RPMI8226 (cell line): ENCODE measurements at regions not wholly inside any gene's neighbourhood (a gene's known extent, or its start where the extent isn't known, plus 50 kb on each side); places are given as distances from the start of the nearest gene placed in this dataset.
"Not testable (repeated sequence)": the region's sequence is repeated elsewhere in the genome, so short reads cannot be mapped to it uniquely, and the experiment has no call there.

Experiments
- DNase-seq: peaks from one replicate; pipeline ENCODE4 v3.0.0-alpha.2; 2015

DNA sequence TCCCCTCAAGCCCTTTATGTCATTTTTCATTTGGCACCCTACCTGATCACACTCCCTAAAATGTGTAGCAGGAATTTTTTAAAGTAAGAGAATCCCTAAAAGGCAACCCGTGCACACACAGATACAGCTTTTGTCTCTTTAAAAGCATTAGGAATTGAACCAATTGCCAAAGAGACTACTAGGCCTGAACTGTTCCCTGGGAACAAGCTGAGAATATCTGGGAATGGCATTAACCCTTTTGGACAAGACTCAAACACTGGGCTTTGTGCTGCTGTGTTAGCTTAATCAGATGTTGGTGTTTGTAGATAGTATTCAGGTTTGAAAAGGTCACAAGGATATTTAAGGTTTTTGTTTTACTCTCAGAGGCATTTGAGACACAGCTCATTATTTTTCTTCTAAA lies 414.4 kb upstream of the PDZRN3 start:
- no peak for DNase-seq

DNA sequence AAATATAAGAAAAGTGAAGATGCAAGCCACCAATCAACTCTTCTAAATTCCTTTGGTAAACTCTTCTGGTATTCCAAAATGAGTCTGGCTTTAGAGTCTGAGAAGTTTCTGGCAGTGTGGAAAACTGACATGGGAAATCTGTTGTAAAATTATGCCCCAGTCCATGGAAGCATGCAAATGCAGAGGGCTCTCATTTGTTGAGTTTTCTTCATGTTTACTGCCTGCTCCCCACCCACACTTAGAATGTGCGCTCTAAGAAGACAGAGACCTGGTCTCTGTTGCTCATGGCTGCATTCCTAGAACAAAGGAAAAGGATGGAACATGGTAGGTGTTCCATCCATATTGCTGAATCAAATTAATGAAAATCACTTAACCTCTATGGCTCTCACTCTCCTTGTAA lies 411.8 kb upstream of the PDZRN3 start:
- DNase-seq = no peak

DNA sequence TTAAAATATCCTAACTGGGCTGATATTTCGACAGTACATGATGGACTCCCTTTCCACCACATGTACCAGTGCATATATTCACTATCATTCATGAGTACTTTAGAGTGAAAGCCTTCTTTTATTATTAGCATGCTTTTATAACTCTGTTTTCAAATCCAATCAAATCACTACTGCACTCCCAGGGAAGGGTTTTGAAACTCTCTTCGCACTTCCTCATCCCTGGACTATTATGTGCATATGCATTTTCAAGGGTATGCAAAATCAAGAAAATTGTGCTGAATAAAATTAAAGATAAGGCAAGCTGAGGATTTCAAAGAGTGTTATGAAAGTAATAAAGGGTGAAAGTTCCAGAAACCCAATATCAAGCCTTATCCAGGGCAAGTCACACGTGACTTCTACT lies 411.4 kb upstream of the PDZRN3 start:
- DNase-seq = no peak

DNA sequence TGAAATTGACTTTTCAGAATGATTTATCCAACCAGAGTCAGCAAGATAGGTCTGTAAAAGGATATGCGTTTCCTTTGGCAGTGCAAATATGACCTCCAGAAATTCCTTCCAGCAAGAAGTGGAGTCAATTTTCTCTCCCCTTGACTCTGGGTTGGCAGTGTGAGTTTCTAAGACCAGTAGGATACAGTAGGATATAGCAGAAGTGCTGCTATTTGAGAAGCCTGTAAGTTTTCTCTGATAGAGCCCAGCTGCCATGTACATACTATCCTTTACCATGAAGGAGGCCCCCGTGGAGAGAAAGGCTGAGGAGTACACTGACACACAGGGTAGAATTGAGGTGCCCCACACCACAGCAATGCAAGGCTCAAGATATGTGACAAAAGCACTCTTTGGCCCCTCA lies 409.1 kb upstream of the PDZRN3 start:
- DNase-seq = no peak

DNA sequence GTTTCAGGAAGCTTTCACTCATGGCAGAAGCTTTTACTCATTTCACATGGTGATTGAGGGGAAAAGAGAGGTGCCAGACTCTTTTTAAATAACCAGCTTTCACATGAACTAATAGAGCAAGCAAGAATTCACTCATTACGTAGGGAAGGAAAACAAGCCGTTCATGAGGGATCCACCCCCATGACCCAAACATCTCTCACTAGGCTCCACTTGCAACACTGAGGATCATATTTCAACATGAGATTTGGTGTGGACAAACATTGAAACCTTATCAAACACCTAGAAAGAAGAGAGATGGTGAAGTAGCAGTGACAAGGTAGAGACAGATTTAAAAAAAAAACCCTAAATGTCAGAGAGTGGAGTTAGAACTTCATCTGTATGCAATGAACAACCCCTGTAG lies 408.6 kb upstream of the PDZRN3 start:
- DNase-seq = no peak

DNA sequence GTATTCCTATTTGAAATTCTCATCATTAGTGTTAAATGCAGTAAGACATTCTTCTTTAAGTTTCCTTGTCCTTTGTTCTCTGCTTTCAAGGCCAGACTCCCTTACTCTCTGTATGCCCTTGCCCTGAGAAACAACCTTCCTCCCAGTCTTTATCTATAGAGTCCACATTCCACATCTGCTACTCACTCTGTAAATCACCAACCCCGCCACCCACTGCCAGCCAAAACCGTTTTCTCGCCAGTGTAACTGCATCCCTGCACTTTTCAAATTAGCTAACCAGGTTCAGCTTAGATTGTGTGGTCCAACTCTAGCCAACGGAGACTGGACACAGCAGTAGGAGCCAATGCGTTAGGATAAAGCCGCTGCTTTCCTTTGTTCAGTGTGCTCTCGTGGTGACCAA lies 402.4 kb upstream of the PDZRN3 start:
- no peak for DNase-seq

DNA sequence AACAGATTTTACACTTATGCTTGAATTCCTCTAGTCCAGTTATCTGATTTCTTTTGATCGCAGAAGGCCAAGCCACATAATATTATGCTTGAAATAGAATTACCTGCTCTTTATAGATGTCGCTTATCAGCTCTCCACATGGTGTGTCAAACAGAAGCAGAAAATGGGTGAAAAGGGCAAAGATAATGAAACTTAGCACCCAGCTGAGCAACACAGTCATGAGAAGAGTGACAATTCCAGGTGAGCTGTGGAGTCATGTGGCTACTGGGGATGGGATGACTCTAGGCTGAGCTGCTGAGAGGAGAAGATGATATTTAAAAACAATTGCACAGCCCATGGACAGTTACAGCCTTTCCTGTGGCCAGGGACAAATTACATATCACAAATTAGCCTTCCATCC lies 398.7 kb upstream of the PDZRN3 start:
- DNase-seq = no peak

DNA sequence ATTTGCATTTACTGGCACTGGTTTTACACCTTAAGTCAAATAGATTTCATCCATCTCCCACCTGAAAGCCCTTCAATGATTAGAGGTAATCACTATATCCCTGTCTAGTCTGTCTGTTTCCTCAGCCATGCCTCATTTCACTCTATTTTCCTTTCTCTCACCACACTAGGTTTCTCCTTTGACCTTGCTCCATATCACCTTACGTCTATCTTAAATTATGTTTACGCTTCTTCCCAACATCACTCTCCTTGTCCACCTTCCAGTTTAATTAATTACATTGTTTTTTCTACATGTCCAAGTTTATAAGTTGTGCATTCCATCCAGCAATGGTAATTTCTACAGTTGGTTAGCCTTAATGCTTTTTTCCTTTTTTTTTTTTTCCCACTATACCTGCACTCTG lies 396.7 kb upstream of the PDZRN3 start:
- DNase-seq = no peak

DNA sequence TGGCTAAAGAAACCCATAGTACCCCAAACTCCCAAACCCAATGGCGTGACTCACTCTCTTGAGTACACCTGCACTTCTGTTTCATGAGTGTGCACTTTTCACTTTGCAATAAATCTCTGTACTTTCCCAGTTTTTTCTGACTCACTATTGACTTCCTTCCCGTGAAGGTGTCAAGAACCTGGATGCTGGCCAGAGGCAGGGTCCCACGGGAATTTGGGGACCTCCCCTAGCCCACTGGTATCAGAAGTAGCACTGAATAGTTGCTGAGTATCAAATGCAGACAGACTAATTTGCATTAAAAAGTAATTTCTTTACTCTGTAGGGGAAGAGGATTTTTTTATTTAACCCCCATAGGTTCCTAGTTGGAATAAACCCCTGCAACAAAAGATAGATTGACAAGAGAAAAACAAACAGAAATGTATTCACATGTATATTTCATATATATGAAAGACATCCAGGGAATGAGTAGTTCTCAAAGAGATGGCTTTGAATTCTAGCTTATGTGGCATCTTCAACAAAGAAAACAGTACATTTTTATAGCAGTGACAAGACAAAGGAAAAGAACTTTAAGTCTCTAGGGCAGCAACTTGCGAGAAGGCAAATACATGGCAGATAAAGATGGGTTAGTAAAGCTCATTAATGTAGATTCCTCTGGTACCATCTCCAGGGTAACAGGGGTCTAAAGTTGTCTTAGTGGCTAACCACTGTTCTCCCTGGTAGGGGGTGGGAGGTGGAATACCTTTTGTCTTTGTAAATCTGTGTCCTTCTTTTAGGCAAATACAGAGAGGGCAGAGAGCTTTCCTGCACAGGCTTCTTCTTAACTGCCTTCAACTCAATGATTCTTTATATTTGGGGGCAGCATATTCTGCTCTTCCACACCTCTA lies 385.5 kb upstream of the PDZRN3 start:
- no peak for DNase-seq

DNA sequence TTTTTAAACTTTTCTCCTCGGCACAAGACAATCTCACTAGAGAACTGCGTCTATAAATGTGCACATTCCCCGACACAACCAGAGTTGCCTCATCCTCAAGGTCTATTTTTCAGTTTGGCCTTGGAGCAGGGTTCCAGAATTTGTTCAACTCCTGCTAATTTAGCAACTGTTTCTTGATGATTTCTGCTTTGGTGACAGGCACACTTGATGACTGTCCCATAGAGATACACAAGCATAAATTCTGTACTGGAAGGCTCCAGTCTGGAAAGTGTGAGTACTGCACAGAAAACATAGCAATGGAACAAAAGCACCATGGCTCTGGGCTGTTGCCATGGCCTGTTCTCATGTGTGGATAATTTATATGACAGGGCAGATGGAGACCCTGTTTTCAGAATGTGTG lies 379.6 kb upstream of the PDZRN3 start:
- DNase-seq = no peak

DNA sequence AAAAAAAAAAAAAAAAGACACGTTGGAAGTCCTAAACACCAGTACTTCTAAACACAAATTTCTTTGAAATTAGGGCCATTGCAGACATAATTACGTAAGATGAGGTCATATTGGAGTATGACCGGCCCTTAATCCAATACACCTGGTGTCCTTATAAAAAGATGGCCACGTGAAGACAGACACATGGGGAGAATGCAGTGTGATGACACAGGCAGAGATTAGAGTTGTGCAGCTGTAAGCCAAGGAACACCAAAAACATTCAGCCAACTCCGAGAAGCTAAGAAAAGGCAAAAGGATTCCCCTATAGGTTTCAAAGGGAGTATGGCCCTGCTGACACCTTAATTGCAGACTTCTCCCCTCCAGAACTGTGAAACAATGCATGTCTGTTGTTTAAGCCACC lies 379.0 kb upstream of the PDZRN3 start:
- DNase-seq = no peak

DNA sequence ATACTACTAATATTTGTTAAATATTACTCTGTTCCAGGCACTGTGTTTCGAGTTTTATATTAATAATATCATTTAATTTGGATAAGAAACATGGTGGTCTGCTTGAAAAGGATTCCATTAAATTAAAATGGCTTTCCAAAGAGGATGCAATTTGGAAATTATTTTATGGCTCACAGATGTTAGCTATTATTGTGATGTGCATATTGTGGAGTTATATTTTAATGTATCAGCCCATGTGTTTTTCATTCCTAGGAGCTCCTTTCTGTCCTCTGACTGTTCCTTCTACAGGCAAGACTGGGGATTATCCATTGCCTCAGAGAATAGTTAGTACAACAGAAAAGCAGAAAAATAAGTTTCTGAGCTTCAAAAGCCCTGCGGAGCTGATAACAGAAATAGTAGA lies 376.7 kb upstream of the PDZRN3 start:
- DNase-seq = no peak

DNA sequence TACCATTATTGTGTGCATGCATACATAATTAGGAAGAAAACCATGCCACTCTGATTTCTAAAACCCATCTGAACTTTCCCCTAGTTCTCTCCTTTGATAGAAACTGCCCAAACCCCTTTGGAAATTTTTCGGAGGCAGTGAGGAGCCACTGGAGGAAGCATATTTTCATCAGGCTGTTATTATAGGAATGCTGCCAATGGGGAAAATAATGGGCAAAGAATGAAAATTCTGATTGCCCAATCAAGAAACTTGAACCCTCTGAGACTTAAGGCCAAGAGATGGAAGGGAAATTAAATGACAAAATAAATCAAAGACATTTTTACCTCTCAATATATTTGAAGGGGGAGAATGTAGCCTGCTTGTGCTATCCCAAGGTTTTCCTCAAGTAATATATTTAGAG lies 376.0 kb upstream of the PDZRN3 start:
- DNase-seq = no peak

DNA sequence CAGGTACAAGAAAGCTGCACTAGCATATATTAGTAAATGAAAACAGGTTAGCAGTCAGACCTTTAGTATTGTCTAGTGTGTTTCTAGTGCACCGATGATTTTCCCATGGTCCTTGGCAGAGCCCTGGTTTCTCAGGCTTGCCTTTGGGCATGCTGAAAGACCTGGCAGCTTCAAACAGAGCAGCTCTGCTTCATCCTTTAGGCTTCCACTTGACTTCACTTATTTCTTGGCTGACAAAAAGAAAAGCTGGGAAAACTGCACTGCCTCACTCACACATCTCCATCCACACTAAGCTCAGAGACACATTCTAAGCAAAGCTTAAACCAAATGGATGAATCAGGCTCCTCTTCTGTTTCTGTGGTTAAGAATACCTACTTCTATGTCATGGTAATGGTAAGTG lies 374.8 kb upstream of the PDZRN3 start:
- no peak for DNase-seq

DNA sequence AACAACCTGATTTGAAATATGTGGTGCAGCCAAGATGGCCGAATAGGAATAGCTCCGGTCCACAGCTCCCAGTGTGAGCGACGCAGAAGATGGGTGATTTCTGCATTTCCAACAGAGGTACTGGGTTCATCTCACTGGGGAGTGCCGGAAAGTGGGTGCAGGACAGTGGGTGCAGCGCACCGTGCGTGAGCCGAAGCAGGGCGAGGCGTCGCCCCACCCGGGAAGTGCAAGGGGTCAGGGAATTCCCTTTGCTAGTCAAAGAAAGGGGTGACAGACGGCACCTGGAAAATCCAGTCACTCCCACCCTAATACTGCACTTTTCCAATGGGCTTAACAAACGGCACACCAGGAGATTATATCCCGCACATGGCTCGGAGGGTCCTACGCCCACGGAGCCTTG lies 365.9 kb upstream of the PDZRN3 start:
- not testable (repeated sequence) for DNase-seq

DNA sequence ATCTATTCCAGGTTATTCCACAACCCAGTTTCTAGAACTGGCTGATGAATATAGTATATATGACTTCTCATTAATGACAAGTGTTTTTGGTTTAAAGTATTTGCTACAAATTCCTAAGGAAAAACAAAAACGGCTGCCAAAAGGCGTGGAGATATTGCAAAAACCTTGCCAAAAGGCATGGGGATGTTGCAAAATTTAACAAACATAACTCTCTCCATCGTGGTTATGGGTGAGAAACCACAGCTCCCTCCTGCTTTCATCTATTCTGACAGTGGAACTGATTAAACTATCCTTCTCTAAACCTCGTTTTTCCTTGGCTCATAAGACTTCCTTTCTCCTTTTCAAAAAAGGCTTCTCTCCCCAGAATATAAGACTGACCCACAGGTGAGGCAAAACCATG lies 342.0 kb upstream of the PDZRN3 start:
- DNase-seq = no peak

DNA sequence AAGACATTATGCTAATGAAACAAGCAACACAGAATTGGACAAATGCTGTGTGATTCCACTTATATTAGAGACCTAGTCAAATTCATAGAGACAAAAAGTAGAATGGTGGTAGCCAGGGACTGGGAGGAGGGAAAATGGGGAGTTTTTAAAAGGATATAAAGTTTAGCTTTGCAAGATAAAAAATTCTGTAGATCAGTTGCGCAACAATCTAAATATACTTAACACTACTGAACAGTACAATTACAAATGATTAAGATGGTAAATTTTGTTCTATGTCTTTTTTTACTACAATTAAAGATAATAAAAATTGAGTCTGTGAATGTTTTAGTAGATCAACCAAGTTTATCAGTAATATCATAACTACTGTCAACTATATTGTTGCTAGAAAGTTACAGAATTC lies 340.1 kb upstream of the PDZRN3 start:
- no peak for DNase-seq

DNA sequence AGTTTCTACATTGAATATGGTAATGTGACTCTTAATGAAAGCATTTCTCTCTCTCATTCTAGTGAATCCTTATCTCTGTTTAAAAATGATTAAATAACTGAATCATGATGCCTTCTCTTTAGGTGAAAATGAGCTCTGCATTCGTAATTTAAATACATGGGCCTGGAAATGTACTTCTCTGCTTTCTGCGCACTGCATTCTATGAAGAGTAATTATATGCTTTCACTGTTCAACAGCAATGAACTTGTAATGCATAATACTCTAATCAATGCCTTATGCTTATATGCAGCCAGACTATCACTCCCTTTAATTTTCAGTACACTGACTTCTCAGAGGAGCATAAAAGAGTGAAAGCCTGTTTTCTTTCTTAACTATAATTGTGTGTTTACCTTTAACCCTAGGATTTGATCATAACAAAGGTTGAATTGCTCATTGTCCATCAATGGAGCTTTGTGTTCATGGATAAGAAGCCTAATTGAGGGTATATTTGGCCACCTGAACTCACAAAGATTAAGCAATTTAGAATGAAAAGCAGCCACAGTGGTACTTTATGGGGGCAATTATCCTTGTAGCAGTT lies 330.8 kb upstream of the PDZRN3 start:
- no peak for DNase-seq

DNA sequence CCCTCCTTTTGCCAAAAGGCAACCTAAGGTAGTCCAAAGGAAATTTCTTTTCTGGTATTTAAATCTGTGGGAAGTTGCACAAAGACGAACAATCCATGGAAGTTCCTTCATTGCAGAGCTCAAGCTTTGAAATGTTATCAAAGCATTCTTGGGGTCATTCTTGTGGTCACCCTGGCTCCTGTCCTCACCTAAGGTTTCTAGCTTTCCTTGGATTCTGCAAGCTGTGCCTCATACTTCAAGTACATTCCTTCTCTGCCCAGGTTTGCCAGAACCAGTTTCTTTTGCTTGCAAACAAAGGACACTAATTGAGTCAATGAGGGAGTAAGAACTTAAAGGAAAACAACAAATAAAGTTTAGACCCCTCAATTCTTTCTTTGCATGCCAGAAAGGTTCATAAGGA lies 329.8 kb upstream of the PDZRN3 start:
- DNase-seq = no peak

DNA sequence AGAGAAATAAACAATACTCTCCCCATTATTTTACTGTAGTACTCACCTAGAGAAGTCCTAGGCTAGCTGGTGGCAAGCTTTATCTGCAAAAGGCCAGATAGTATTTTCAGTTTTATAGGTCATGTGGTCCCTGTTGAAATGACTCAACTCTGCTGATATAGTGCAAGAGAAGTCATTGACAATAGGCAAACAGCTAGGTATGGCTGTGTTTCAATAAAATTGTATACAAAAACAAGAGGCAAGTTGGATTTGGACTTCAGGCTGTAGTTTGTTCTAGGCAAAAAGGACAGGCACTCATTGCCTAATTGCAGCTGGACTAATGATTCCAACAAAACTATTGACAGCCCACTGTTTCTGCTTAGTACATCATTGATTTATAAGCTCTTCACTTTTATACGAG lies 328.0 kb upstream of the PDZRN3 start:
- DNase-seq = no peak

DNA sequence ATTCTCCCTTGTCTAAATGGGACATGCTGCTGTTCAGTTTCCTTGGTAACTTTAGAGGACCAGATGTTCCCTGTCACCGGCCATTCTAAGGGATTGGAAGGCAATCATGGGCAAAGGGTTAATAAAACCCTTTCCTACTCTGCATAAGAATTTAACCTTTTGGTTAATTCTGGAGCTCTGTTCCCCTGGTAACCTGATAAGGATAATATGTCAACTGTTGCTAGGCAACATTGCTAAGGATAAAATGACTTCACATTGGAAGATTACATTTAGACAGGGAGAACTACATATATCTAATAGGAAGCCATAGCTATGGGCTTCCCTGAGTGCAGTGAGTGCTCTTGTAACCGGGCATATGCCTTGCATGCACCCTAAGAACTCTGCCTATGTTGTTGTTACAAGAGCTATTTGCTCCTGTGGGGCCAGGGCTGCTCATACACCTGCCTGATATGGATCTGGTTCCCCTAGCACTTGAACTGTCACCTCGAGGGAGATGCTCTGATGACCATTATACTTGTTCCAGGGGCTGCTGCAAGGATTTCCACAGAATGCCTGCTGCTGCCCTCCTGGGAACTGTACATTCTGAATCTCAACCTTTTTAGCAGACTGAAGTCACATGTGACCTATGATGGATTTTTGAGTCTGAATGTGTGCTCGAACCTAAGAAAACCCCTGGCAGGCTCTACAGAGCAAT lies 326.3 kb upstream of the PDZRN3 start:
- DNase-seq = no peak

DNA sequence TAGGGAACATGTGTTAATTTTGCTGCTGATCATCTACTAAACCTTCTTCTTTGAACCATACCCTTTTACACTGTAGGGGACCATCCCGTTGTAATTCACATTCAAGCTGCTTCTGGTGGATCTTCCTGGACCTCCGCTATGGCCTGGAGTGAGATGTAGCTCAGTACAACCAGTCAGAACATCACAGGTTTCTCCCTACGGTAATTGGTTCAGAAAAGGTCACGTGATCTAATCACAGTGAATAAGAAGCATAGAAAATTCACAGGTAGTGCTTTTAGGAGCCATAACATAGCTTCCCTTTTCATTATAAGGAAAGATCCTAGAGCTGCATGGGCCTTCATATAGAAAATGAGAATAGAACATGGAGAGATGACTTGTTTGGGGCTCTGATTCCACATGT lies 320.8 kb upstream of the PDZRN3 start:
- no peak for DNase-seq

DNA sequence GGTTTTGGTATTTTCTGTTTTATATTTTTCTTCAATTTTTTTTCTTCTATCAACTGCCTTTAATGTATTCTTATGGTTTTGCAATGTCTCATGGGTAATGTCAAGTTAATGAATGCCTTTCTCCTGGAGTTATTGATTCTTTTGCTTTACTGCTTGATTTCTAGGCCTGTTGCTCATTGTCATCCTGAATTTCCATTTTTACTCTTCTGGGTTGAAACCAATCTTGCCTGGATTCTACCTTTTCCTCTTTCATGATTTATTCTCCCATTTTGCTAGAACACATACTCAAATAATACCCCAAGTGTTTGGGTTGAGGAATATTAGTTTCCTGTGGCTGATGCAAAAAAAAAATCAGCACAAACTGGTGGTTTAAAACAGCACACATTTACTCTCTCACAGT lies 315.2 kb upstream of the PDZRN3 start:
- no peak for DNase-seq

DNA sequence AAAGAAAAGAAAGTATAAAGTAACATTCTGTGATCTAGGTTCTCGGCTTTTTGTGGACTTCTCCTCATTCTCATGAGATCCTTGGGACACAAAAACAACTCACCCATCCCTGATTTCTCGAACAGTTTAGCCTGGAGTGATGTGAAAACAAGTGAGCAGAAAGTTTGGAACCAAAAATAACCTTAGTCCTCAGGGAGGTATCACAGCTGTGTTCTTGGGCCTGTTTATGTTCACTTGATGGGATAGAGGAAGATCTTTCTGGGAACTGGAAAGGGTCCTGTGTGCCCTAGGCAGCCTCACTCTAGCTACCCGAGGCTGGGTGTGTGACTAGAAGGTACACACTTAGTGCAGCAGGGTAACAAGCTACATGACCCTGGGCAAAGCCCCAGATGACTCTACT lies 308.8 kb upstream of the PDZRN3 start:
- DNase-seq = no peak

DNA sequence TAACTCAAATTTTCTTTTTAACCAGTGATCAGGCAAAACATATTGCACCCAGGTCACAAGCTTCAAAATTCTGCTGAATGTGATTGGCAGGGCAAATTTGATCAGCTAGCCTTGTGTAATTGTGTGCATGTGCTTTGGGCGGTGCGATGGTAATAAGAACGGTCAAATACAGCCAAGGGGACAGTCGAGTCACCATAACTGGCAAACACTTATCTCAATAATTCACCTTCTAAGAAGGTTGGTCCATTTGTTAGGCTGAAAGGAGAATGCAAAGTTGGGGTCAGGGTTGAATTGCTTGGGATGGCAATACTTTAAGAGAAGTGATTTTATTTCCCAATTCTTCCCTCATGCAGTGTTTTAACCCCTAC lies 302.4 kb upstream of the PDZRN3 start:
- DNase-seq = no peak
